GM10248 (cell line): ENCODE measurements at regions not wholly inside any gene's neighbourhood (a gene's known extent, or its start where the extent isn't known, plus 50 kb on each side); places are given as distances from the start of the nearest gene placed in this dataset.

Experiments used
- CTCF ChIA-PET: fragments of 300-600 bp; sonication (Branson Sonifier 250); formaldehyde crosslinking; extraction: SDS; loops from one replicate; lab custom pipeline; 2021; ENCODE audit warnings: antibody characterized with exemption; lab: Yijun Ruan, JAX
- POLR2A ChIA-PET: fragments of 350-650 bp; sonication (Branson Sonifier 250); formaldehyde crosslinking; extraction: SDS; loops from one replicate; lab custom pipeline; 2020; ENCODE audit warnings: antibody characterized with exemption; lab: Yijun Ruan, JAX
- DNase-seq: peaks from one replicate; pipeline ENCODE4 v3.0.0; 2012; ENCODE audit errors: extremely low spot score
- TF ChIP-seq, protein P1 (sequence below): IDR thresholded peaks from 2 replicates; pipeline ENCODE4 v1.5.1; 2012; ENCODE audit warnings: mild to moderate bottlenecking, low read depth; ENCODE audit errors: extremely low read depth, missing control alignments, control extremely low read depth

DNA sequence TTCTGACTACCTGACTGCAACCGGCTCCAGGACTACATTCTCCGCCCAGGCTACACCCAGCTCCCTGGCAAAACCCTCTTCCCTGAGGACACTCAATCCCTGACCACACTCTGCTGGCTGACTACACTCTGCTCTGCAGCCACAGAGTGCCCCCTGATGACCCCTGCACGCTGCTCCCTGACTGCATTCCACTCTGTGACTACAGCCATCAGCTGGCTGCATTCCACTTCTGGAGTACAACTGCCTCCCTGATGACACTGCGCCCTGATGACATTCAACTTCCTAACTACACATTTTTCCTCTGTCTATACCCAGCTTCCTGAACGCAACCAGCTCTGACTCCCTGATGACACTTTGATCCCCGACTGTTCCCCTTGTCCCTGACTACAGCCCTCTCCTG lies 71.3 kb upstream of the NRXN1 start:
- TF ChIP-seq, protein P1, sequence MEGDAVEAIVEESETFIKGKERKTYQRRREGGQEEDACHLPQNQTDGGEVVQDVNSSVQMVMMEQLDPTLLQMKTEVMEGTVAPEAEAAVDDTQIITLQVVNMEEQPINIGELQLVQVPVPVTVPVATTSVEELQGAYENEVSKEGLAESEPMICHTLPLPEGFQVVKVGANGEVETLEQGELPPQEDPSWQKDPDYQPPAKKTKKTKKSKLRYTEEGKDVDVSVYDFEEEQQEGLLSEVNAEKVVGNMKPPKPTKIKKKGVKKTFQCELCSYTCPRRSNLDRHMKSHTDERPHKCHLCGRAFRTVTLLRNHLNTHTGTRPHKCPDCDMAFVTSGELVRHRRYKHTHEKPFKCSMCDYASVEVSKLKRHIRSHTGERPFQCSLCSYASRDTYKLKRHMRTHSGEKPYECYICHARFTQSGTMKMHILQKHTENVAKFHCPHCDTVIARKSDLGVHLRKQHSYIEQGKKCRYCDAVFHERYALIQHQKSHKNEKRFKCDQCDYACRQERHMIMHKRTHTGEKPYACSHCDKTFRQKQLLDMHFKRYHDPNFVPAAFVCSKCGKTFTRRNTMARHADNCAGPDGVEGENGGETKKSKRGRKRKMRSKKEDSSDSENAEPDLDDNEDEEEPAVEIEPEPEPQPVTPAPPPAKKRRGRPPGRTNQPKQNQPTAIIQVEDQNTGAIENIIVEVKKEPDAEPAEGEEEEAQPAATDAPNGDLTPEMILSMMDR: no peak
- no peak for DNase-seq
- POLR2A ChIA-PET: no interaction called here
- CTCF ChIA-PET: interaction anchor here (1.1 kb wide), 1 partner anchor 10 kb away, joined by 3 read pairs; no protein-coding TSS in a partner anchor

- TF ChIP-seq, protein P1: no peak
- CTCF ChIA-PET: interaction anchor here (1.2 to 1.4 kb wide), 2 partner anchors 10 to 20 kb away, joined by 3 read pairs; no protein-coding TSS in a partner anchor
- DNase-seq: no peak
- POLR2A ChIA-PET: no interaction called here
Measured at GRCh38 chr2:51093016-51093415, 61.1 kb upstream of the NRXN1 start.

- ChIA-PET POLR2A (no interaction called here), CTCF (interaction anchor here (1.0 to 1.4 kb wide), 2 partner anchors 11 to 13 kb away, joined by 3 to 4 read pairs; no protein-coding TSS in a partner anchor)
- TF ChIP-seq, protein P1: no peak
- DNase-seq: no peak
Measured at GRCh38 chr2:51085420-51086068, 53.6 kb upstream of the NRXN1 start.

GRCh38 chr2:51084750-51085149 lies 52.8 kb upstream of the NRXN1 start:
- TF ChIP-seq, protein P1: no peak
- no peak for DNase-seq
- CTCF ChIA-PET: interaction anchor here (1.0 to 1.4 kb wide), 3 partner anchors 11 to 13 kb away, joined by 3 to 4 read pairs (median 3); no protein-coding TSS in a partner anchor
- POLR2A ChIA-PET: no interaction called here
